Posterior cingulate gyrus (tissue), 11 donors: ENCODE measurements at regions not wholly inside any gene's neighbourhood (a gene's known extent, or its start where the extent isn't known, plus 50 kb on each side); places are given as distances from the start of the nearest gene placed in this dataset.
"Not testable (repeated sequence)": the region's sequence is repeated elsewhere in the genome, so short reads cannot be mapped to it uniquely, and the experiment has no call there.

Source experiments
- DNase-seq, 10 donors: peaks; one replicate each; pipeline versions ENCODE4 v3.0.0 to v3.0.0-alpha.2; 2020 to 2021; ENCODE audit warnings: mixed read lengths in 3 of 10
- intact Hi-C: fragments of 100-400 bp; cut with DNase I; formaldehyde crosslinking; loops from one replicate; pipeline ENCODE4 v1.15.1; 2023

GRCh38 chr12:86572455-86572854 is 316.3 kb upstream of the MGAT4C start:
- intact Hi-C loops = no loop called here
- no peak for DNase-seq

- DNase-seq = no peak
- intact Hi-C loops = no loop called here
Observed at GRCh38 chr12:86565038-86565437, 308.8 kb upstream of the MGAT4C start.

- intact Hi-C loops = not testable (repeated sequence)
Observed at GRCh38 chr12:86555491-86555890, 299.3 kb upstream of the MGAT4C start.

GRCh38 chr12:86551146-86551571 is 295.0 kb upstream of the MGAT4C start:
- peak in 2 of 10 donors; percentile 22 to 32 for DNase-seq
- intact Hi-C loops = no loop called here

More at GRCh38 chr12:86555491-86555890, 299.3 kb upstream of the MGAT4C start:
- not testable (repeated sequence) for DNase-seq

GRCh38 chr12:86550218-86551145 is 294.3 kb upstream of the MGAT4C start:
- DNase-seq = peak in 3 of 10 donors; percentile 52 to 67 (median 59)
- intact Hi-C loops = no loop called here

GRCh38 chr12:86543716-86544115 is 287.5 kb upstream of the MGAT4C start:
- intact Hi-C loops = no loop called here
- no peak for DNase-seq

GRCh38 chr12:86530996-86531655 is 274.9 kb upstream of the MGAT4C start:
- no peak for DNase-seq

GRCh38 chr12:86526060-86526595 is 269.9 kb upstream of the MGAT4C start:
- peak in 2 of 10 donors; percentile 41 to 63 for DNase-seq
- intact Hi-C loops = no loop called here

More at GRCh38 chr12:86530996-86531655, 274.9 kb upstream of the MGAT4C start:
- intact Hi-C loops = no loop called here

GRCh38 chr12:86523844-86524243 is 267.7 kb upstream of the MGAT4C start:
- intact Hi-C loops = no loop called here

GRCh38 chr12:86521870-86522269 is 265.7 kb upstream of the MGAT4C start:
- intact Hi-C loops = no loop called here
- DNase-seq = no peak

More at GRCh38 chr12:86523844-86524243, 267.7 kb upstream of the MGAT4C start:
- DNase-seq = no peak

GRCh38 chr12:86513226-86513625 is 257.0 kb upstream of the MGAT4C start:
- intact Hi-C loops = no loop called here
- no peak for DNase-seq

- no peak for DNase-seq
- intact Hi-C loops = no loop called here
Observed at GRCh38 chr12:86496595-86496994, 240.4 kb upstream of the MGAT4C start.

- intact Hi-C loops = no loop called here
- DNase-seq = peak in 1 of 10 donors; percentile 50
Observed at GRCh38 chr12:86484473-86484872, 228.3 kb upstream of the MGAT4C start.

- intact Hi-C loops = no loop called here
- no peak for DNase-seq
Observed at GRCh38 chr12:86473231-86473630, 217.0 kb upstream of the MGAT4C start.

- intact Hi-C loops = no loop called here
- no peak for DNase-seq
Observed at GRCh38 chr12:86456776-86457175, 200.6 kb upstream of the MGAT4C start.

- no peak for DNase-seq
- intact Hi-C loops = no loop called here
Observed at GRCh38 chr12:86456241-86456640, 200.1 kb upstream of the MGAT4C start.

- DNase-seq = no peak
- intact Hi-C loops = no loop called here
Observed at GRCh38 chr12:86445356-86445755, 189.2 kb upstream of the MGAT4C start.

GRCh38 chr12:86435053-86435452 is 178.9 kb upstream of the MGAT4C start:
- intact Hi-C loops = no loop called here
- DNase-seq = no peak

- intact Hi-C loops = no loop called here
- DNase-seq = no peak
Observed at GRCh38 chr12:86429824-86430223, 173.6 kb upstream of the MGAT4C start.

- DNase-seq = peak in 3 of 10 donors; percentile 65 to 73 (median 66)
- intact Hi-C loops = no loop called here
Observed at GRCh38 chr12:86421333-86421732, 165.1 kb upstream of the MGAT4C start.

- intact Hi-C loops = no loop called here
Observed at GRCh38 chr12:86414201-86414600, 158.0 kb upstream of the MGAT4C start.

More at GRCh38 chr12:86414201-86414600, 158.0 kb upstream of the MGAT4C start:
- DNase-seq = no peak
